GM19035 (cell line): ENCODE measurements at regions not wholly inside any gene's neighbourhood (a gene's known extent, or its start where the extent isn't known, plus 50 kb on each side); places are given as distances from the start of the nearest gene placed in this dataset.

Source experiments
- ATAC-seq: cut with Tn5 transposase; IDR thresholded peaks from one replicate; pipeline ENCODE4 v1.9.1; 2021; ENCODE audit not compliant: unreplicated experiment

DNA sequence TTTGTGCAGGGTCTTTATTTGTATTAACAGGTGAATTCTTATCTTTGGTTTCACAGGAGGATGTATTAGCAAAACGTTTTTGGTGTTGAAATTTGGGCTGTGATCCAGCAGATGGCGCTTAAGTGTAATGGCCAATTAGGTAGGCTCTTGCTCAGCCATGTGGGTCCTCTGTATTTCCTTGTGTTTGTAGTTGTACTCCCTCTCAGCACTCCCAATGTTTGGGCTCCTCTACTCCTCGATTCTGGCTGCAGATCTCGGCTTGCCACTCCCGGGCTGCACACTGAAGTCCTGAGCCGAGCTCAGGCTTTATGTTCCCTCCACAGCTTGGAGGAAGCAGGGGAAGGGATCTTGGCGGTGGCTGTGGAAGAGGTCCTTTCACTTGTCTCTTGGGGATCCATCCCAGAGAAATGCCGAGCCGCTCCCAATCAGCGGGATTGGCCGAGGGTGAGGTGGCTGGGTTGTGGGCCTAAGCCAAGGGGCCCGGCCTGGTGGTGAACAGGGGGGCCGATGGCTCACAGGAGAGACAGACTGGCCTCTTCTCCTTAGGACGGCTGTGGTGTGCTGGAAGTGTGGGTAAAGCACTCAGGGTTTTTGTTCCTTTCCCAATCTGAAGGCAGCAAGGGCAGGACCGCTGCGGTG is 133.7 kb downstream of the AEBP2 start:
- peak; percentile 78 for ATAC-seq

DNA sequence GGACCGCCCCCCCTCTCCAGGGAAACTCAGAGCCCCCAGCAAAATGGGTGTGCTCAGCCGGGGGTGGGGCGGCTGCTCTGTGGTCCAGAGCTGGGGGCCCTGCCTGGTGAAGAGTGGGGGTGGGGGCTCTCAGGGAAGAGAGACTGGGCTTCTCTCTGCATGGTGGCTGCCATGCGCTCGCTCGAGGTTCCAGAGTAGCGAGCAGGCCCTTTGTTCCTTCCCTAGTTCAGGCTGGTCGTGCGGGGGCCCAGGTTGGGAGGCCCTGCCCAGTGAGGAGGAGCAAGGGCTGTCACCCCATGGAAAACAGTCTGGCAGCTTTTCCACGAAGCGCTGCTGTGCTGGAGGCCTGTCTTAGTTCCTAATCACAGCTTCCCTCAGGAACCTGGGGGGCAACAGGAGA is 134.6 kb downstream of the AEBP2 start:
- no peak for ATAC-seq

DNA sequence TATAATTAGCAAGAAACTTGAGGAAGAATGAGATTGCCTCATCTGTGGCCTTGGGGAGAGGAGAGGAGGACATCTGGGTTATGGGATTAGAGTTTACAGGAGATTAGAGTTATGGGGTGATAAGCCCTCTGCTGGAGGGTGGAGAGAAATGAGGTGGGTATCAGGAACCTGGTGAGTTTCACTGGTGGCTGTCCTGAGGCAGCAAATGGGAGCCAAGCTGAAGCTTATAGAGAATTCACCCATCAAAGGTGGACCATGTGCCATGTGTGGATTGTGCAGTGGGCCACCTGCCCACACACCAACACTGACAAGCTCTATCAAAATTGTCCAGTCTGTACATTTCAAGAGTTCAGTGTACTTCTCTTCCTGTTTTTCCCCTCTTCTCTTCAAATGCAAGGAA is 135.3 kb downstream of the AEBP2 start:
- ATAC-seq, result no peak

DNA sequence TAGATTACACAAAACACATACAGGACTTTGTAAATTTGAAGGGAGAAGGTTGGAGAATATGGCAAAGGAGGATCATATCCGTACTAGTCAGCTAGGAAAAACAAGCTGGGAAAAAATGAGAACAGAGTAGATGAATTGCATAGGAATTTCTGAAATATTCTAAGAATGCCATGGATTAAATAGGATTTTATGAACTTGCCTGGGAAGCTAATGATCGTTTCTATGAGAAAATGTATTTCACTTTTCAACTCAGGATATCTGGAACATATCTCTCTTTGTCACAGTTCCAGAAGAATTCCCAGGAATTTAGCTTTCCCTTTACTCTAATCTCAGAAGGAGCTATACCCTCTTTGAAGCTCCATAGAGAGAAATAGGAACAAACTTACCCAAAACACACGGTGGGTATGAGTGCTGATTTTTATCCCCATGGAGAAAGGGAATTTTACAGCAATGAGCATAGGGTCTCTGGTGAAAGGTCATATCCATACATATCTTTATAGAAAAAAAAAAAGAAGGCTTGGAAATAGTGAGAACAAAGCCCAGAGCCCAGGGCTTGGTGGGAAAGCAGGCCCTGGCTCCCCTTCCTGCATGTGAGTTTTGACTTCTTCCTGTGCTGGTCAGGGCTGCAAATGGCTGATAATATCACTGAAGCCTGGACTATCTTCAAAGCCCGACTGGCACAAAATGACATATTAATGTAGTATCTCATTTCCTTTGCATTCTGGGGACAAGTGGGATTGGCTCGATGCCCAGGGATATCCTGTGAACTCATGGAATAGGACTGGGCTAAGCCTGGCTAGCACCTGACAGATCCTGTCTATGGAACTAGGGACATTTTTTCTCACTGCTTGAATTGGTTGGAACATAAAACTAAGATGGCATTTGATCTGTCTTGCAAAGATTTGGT is 136.3 kb downstream of the AEBP2 start:
- ATAC-seq, result no peak

DNA sequence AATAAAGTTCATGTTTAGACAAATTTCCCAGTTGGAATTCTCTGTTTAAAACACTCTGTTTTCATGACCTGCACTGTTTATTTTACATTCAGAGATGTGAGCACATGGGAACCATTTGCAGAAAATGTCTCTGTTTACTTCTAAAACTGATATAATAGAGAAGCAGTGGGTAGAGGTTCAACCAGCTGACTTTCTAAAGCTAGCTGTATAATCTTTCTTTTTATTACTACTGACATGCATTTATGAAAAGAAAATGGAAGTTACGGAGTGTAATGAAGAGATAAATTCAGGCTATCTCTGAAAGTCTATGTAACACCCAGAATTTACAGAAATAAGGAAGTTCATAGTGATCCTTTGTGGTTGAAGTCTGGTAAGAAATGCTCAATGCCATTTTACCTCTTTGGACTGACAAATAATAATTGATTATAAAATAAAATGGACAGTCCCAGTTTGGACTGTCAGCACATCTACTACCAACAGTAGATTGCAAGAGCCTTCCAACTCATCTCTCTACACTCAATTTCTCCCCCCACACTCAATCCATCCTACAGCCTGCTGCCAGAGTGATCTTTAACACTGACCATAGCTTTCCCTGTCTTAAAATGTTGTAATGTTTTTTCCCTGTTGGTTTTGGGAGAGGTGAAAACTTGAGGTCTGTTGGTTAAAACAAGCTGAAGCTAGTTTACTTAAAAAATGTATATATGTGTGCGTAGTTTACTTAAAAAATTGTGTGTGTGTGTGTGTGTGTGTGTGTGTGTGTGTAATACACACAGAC is 137.4 kb downstream of the AEBP2 start:
- no peak for ATAC-seq

DNA sequence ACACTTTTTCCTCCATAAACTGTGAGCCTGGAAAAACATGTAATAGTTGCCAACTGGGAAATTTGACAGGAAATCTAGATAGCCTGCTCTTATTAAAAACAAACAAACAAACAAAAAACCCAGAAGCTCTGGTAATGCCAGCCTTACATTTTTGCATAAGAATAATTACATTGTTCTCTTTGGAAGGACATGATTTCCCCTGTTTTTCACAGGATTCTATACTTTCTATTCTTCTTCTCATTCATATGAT is 137.9 kb downstream of the AEBP2 start:
- no peak for ATAC-seq

DNA sequence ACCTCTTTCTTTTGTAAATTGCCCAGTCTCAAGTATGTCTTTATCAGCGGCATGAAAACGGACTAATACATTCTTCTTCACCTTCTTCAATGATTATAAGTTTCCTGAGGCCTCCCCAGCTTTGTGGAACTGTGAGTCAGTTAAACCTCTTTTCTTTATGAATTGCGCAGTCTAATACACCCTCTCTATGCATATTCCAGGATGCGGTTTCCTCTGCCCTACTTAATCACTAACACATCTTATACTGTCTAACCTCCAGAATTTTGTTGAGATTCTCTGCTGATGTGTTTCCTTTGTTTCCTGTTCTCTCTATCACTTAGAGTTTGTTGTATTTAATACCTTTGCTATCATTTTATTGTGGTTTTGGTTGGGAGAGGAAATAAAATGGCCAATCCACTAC is 145.4 kb downstream of the AEBP2 start:
- ATAC-seq, result no peak

DNA sequence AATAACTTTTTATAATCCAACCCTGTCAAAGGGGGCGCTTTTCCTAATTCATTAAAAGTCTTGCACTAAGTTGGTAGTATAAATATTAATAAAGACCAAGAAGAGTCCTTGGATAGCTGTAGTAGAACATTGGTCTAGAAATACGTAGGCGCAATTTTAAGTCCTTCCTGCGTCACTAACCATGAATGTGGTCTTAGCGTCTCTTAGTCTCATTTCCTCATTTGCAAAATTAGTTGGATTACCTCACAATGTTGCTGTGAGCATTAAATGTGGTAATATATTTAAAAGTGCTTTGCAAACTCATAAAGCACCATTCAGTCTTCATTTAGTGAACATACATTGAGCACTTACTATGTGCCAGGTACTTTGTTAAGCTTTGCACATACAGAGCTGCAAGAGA is 149.7 kb downstream of the AEBP2 start:
- no peak for ATAC-seq

DNA sequence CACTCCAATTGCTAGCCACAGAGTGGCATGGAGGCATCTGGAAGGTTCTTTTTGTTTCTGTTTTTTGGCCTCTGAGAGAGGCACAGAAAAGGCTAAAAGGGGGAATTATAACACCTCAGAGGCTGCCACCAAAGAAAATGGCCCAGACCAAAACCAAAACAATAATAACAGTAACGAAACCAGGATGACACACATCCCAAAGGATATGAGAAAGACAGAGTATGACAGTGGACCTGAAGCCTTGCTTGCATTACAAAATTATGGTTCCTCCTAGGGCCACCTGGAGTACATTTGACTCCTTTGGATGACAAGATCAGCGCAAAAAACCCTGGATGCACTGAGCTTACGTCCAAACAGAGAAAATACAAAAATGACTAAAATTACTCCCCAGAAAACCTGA is 152.7 kb downstream of the AEBP2 start:
- ATAC-seq, result no peak

DNA sequence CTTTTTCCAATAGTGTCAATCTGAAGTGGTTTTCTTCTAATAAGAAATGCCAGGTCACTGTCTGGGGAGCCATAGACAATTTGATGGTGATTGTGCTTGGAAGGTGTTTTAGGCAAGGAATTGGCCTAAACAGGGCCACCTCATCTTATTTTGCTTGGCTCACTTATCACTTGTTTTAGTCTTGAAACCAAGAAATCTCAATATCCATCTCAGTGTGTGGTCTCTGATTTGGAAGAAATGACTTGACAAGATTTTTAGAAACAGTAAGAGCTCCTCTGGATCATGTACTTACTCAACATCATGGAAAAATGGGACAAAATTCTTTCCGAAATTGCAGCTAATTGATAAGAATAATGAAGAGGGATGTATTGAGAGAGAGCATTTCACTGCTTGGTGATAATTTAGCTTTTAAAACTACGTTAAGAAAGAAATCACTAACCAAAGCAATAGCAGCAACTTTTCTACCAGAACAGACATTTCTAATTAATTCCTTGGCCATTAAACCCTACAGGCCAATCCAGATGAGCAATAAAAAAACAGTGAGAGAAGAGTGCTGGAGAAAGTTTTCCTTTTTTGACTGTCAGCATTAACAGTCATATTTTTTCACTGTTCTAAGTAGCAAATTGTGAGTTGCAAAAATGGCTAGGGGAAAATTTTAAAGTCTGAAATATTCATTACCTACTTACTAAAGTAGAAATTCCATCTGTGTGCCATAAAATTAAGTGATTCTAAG is 157.3 kb downstream of the AEBP2 start:
- no peak for ATAC-seq

DNA sequence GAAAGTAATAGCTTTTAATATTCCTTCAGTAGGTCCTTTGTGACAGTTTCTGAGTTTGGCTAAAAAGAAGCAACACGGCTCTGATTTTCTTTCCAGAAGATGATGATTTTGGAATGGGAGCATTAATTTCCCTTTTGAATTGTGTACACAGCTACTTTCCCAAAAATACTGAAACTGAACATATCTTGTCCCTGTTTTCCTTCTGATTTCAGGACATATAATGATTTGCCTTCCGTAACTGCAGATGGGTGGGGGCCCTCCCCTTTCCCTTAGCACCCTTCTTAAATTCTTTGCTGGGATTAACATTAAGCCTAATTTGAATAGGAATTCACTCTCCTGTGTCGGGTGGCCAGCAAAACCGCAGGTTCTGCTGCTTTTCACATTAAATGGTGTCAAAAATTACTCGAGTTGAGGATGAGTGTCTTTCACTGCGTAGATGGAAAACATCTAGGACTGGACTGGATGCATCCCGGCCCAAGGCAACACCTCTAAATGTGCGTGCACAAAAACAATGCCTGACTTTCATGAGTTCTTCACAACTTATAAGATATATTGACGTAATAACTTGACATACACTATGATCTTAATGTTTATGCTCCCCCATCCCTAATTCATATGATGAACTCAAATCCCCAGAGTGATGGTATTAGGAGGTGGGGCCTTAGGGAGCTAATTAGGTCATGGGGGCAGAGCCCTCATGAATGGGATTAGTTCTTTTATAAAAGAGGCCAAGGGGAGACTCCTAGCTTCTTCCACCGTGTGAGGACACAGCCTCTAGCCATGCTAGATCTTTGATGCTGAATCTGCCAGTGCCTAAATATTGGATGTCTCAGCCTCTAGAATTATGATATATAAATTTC is 158.1 kb downstream of the AEBP2 start:
- ATAC-seq, result no peak

DNA sequence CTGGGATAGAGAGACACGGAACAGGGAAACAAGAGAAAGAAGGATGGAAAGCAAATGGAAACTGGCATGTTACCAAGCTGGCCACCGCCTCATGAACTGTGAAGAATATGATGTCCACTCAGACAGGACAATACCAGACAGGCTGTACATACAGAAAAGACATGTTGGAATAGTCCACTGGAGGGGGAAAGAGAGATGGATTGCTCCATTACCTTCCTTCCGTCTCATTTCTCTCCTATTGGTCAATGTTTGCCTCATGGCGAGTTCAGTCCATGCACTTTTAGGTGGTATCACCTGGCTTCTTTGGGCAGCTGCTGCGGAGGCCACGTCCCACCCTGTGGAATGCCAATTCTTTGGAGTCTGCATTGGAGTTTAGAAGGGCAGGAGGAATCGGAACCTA is 166.4 kb downstream of the AEBP2 start:
- ATAC-seq, result no peak

DNA sequence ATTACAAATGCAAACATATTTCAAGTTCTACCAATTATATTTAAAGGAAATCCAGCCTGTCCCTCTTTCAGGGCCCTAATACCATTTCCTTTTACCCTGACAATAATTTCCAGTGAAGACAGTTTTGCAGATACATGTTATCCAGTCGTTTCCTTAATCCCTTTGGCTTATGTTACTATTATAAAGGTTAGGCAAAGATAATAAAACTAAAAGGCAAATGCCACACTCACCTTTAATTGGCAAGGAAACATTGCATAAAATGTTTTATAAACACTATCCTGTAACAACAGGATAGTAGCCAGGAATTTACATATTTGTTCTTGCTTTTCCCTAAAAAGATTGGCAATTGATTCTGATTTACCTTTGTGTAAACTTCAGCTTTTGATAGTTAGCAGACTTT is 168.7 kb downstream of the AEBP2 start:
- no peak for ATAC-seq

DNA sequence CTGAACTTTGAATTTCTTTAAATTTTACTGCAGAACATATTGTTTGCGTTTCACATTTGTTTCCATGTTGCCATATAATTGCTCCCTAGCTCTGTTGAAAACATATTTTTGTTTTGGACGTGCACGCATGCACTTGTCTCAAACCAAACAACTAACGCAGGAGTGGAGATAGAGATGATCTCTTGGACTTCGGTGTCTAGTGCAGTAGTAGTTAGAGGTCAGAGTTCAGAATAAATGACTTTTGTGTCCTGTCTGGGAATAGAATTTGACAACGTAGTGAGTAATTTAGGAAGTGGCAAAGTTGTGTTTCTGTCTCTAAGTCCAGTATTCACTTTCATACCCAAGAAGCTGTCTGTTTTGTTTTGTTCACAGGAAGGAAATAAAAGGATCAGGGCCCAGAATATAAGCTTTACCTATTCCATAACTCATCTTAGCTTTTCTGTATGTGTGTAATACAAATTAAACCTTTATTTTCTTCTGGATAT is 173.8 kb downstream of the AEBP2 start:
- no peak for ATAC-seq

DNA sequence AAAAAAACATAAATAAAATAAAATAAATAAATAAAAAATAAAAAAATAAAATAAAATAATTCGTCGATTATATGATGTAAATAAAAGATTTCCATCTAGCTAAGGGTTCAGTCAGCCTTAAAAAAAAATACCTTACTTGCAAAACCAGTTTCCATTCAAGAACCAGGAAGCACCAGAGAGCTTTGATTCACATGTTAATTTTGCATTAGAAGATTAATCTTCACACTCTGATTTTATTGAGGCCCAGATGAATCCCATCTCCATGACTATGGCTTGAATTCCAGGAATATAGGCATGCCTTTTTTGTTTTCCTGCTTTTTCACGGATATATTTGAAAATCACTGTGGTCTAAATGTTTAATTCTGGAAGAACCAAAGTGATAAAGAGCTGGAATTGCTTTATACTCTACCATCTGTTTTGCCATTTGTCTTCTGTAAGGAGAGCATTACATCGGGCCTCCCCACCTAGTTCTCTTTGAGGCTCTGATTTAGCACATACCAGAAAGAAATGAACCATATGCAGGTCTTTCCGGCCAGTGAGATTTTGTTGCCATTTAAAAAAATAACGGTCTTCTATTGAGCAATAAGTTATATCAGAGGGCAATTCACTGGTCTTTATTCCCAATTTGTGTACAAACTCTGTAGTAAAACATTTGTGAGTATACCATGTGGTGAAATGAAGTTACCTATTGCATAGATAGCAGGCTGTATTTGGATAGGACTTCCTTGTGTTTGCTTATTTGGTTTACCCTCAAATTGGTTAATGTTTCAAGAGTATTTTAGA is 175.5 kb downstream of the AEBP2 start:
- ATAC-seq, result no peak

DNA sequence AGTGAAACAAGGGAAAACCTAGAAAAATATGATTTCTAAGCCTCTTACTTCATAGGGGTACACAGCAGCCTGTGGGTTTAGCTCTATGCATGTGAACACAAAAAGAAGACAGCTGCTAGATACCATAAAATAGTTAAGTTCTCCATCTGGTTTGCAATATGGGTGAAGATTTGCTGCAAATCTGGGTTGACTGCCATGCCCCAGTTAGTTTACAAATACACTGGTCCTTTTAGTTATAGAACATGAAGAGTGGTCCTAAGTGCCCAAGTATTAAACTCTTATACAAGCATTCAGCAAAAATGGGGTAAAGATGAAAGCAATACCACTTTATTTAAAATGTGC is 176.1 kb downstream of the AEBP2 start:
- no peak for ATAC-seq

DNA sequence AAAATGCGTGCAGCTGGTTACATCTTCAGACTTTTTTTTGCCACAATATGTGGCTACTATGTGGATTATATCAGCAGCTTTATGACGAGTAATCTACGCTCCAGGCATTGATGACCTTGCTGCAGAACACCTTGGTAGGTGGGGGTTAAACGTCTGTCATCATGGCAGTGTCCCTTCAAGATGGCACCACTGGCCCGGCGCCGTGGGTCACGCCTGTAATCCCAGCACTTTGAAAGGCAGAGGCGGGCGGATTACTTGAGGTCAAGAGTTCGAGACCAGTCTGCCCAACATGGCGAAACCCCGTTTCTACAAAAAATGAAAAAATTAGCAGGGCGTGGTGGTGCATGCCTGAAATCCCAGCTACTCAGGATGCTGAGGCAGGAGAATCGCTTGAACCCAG is 177.5 kb downstream of the AEBP2 start:
- ATAC-seq, result no peak

DNA sequence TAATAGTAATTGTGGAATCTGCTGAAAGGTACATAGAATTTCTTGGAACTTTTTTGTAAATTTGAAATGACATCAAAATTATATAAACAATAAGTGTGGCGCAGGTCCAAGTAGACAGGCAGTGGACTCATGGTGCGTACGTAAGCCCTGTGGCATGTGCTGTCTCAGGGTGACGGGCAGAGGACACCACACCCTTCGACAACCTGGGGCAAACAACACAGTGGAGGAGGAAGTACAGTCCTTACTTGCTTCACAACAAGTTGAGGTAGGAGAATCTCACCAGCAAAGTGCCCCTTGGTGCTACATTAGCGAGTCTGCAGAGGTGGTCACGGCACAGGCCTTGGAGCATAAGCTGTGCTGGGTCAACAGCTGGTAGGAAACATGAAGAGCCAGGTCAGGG is 180.9 kb downstream of the AEBP2 start:
- ATAC-seq, result no peak

DNA sequence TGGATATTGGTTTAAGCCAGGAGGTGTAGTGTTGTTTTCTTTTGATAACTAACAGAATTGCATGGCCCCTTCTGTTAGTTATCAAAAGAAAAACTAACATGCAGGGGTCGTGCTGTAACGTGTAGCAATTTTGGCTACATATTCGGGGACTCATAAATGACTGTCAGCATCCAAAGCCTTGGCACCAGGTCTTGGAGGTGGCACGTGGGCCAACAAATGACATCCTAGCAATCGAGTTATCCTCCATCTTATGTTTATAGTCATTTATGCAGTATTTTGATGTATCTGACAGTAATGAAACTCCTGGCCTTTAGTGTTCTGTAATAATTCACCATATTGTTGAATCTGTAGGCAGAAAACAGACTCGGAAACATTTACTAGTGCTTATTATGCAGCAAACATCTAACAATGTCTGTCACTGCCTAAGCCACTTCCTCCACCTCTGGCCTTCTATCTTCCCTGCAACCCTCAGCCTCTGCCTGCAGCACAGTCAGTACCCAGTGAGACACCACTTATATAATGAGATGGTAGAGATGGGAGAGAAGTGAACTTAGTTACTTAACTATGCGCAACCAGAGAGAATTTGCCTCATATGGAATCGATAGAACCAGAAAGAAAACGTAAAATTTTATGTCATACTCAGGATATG is 184.6 kb downstream of the AEBP2 start:
- no peak for ATAC-seq
